ENCODE measurements at regions not wholly inside any gene's neighbourhood (a gene's known extent, or its start where the extent isn't known, plus 50 kb on each side); places are given as distances from the start of the nearest gene placed in this dataset.

DNA sequence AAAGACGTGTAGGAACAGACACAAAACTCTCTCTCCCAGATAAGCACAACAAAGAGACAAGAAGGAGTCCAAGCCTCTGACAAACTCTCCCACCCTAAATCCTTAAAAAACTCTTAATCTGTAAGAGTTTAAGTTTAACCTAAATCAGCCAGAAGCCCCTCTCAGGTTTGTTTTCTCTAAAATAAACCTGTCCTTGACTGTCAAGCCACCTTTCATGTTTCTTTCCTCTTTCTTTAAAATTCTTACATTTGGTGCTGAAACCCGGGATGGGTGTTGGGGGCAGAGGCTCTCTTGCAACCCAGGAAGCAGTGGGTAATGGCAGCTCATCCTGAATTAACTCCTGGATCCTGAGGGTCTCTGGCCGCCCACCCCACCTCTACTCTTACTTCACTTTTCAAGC is 107.8 kb upstream of the TENT5D start:
- DNase-seq (ENCODE audit: low read depth): no peak

DNA sequence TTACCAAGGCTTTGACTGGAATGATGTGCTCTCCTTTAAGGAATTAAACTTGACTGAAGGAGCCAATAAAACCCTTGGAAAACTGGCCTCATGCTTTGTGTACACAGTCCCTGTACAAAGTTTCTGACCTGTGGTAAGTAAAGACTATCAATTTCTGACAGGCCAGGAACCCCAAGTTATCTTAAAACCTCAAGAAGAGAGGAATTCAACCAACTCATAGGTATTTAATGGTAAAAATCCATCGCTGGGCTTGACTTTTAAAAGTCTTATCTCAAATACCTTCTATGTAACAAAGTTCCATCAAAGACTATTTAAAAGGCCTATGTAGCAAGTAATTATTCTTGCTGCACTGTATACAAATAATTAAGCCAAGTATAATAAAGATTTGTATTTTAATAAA is 103.7 kb upstream of the TENT5D start:
- DNase-seq (ENCODE audit: low read depth): no peak

DNA sequence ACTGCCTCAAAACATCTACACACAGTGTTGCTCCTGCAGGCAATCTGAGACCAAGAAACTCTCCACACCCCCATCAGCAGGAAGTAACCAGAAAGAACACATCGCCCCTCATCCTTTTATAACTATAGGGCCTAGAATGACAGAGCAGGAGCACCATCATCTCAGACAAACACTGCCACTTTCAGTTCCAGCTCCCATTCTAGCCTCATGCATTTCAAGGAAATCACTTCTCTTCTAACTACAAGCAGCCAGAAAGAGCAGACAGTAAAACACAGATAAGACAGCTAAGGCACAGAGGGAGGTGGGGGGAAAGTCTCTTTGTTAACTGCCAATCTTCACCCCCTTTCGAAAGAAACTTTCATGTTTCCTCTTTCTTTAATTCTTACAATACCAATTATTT is 102.6 kb upstream of the TENT5D start:
- no peak for DNase-seq (ENCODE audit: low read depth)

DNA sequence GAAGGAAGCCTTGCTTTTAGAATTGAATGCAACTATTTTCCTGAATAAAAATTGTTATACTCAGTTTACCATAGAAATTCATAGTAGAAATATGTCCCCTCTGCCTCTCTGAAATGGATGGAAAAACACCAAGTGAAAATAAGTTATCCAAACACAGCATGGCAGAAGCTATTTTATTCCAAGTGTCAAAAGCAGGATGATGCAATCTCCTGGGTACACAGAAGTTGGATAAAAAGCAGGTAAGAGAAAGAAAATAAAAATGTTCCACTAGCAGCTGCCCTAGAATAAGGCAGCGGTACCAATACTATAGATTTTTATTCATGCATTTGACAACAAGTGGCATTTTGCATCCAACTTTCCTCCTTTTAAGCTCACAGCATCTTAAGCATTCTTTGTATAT is 89.0 kb upstream of the TENT5D start:
- no peak for DNase-seq (ENCODE audit: low read depth)

DNA sequence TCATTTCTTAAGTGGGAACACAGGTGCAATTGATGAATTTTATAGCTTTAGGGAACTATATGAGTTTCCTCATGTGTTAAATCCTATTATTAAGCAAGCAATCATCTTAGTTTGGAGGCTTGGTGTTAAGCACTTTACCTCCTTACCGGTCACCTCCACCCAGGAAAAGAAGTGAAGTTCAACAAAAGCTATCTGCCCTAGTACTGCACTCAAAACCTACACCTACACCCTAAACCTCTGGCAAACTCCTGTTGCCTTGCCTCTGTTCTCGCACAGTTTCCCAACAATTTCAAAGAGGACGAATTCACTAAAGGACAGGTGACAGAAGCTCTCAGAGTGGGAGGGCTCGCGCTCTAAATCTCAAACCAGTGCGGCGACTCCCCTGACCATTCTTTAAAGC is 85.7 kb upstream of the TENT5D start:
- DNase-seq (ENCODE audit: low read depth): no peak

DNA sequence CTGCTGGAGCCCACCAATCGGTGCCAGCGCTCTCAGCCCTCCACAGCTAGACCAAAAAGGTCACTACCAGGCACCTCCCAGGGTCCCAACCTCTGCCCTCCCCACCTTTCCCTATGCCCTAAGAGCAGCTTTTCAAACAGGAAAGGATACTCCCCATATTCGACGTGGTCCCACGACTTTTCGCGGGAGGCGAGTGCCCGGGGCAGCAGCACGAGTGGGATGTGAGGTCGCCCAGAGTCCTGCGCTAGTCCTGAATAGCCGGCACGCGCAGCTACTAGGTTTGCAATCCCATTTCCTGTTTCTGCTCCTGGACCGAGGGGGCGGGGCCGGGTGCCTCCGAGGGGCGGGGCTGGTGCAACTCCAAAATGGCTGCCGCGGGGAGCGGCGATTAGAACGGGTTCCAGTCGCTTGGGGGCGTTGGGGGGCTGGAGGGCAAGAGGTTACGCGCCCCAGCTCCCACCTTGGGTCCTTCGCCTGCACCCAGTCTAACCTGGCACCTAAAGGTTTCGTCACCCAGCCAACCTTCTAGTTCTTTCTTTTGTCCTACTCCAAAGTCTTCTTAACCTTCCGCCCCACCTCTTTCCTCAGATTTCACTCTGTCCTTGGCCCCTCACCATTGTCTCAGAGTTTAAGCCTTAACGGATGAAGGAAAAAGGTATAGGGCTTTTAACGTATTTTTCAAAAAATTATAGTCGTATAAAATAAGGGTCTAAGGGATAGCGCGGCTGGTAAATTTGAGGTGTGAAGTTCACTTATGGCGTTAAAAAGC is 85.0 kb upstream of the TENT5D start:
- DNase-seq (ENCODE audit: low read depth): peak; percentile 72

DNA sequence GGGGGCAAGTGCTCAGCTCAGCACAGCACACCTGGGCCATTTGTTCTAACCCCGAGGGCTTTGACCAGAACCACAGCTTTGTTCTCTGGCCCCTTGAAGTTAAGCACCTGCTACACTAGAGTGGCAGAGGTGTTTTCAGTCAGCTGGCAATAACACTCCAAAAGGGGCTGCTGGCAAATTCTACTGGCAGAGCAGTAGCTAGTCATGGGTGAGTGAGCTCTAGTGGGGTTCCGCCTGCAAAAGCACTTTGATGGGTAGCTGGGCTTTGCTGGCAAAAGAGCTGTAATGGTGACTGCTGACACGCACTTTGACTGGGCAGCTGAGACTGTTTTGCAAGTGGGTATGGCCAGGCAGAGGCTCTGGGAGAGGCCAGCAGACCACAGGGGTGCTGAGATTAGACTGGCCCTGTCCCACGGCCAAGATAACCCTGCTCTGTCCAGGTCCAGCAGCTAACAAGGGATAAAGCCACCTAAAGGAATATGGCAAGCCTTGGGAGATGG is 65.2 kb upstream of the TENT5D start:
- DNase-seq (ENCODE audit: low read depth): no peak

All from Daoy (cell line).